GM21360 (cell line): ENCODE measurements at regions not wholly inside any gene's neighbourhood (a gene's known extent, or its start where the extent isn't known, plus 50 kb on each side); places are given as distances from the start of the nearest gene placed in this dataset.

ENCODE experiments used
- ATAC-seq: cut with Tn5 transposase; IDR thresholded peaks from one replicate; pipeline ENCODE4 v1.9.1; 2021; ENCODE audit warnings: mild to moderate bottlenecking, moderate library complexity; ENCODE audit not compliant: unreplicated experiment

DNA sequence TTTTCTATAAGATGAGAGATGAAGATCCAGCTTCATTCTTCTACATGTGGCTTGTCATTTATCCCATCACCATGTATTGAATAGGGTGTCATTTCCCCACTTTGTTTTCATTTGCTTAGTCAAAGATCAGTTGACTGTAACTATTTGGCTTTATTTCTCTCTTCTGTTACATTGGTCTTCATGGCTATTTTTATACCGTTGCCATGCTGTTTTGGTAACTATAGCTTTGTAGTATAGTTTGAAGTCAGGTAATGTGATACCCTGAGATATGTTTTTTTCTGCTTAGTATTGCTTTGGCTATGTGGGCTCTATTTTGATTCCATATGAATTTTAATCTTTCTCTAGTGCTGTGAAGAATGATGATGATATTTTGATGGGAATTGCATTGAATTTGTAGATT lies 514.3 kb downstream of the GBA3 start:
- ATAC-seq = no peak

DNA sequence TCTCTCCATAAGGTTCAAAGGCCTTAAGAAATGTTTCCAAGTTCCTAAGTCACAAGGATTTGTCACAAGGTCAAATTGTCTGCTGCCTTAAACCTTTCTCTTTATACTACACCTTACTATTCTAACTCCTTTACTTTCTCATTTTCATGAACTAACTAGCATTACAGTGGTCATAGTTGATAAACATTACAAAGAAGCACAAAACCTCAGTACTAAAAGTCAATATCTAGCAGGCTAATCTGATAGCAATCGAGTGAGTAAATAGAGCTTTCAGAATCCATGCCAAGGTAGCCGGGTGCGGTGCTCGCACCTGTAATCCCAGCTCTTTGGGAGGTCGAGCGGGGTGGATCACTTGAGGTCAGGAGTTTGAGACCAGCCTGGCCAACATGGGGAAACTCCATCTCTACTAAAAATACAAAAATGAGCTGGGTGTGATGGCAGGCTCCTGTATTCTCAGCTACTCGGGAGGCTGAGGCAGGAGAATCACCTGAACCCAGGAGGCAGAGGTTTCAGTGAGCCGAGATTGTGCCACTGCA lies 510.0 kb downstream of the GBA3 start:
- no peak for ATAC-seq

- no peak for ATAC-seq
These were observed 502.0 kb downstream of the GBA3 start for GRCh38 chr4:23194751-23195150.

DNA sequence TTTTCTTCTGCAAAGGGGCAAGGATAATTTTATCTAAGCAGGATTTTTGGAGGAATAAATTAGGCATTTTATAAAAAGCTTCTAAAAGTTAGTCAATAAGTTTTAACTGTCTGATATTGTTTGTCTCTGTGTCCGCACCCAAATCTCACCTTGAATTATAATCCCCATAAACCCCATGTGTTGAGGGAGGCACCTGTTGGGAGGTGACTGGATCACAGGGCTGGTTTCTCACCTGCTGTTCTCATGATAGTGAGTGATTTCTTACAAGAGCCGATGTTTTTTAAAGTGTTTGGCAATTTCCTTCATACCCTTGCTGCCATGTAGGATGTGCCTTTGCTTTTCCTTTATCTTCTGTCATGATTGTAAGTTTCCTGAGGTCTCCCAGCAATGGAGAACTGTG lies 481.4 kb downstream of the GBA3 start:
- ATAC-seq = no peak

DNA sequence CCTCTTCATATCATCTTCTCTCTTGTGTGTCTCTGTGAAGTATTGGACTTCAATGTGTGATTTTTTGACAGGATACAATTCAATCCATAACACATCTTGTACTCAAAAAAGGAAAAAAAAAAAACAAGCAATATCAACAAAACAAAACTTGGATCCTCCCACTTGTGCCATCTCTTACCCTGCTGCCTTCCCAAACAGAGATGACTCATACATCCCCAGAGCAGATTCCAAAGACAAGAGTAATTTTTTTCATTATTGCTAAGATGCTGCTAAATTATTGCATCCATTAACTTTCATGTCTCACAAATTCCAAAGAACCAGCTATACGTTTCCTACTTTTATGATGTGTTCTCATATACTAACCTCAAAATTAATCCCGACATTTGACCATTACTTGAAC lies 479.2 kb downstream of the GBA3 start:
- no peak for ATAC-seq

DNA sequence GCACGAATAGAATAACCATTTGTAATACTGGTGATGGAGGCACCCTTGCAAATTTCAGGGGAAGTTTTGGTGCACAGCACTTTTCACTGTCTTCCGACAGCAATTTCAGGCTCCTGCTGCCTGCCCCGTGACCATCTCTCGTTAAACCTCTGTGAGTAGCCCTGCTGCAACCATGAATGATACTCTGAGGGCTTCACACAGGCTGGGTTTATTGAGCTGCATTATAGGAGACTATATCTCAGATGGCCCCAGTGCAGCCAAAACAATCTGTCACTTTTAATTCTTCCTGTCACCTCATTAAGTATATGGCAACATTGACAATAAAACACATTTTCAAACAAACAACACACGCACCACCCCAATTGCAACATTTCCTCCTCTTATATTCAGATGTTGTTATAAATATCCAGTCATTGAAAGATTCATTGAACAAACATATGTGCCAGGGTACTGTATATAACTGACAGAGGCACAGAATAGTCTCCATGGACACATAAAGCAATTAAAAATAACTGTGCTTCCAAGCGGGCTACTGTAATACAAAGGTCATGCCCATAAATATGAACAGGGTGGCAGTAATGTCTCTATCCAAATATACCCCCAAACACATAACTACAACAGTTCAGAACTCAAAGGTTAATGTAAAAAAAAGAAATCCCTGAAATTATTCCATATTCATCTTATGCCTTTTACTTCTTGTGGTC lies 477.0 kb downstream of the GBA3 start:
- ATAC-seq = no peak

- ATAC-seq = no peak
These were observed 474.2 kb downstream of the GBA3 start for GRCh38 chr4:23166919-23167318.

DNA sequence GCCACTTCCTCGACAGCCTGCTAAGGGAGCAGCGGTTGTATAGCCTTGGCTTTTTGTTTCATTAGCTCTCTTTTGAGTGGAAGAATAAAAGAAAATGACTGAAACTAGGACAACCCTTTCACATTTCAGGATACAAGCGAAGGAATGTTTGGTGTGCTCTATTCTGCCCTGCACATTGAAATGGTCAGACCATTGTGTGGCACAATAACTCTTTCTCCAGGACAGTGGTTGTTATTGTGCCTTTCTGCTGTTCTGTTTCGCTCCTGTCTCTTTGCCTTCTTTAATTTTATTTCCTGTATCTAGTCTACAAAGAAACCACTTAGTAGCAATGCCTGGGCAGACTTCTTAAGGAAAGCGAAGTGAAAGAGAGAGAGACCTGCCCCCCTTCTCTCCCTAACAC lies 473.7 kb downstream of the GBA3 start:
- no peak for ATAC-seq

DNA sequence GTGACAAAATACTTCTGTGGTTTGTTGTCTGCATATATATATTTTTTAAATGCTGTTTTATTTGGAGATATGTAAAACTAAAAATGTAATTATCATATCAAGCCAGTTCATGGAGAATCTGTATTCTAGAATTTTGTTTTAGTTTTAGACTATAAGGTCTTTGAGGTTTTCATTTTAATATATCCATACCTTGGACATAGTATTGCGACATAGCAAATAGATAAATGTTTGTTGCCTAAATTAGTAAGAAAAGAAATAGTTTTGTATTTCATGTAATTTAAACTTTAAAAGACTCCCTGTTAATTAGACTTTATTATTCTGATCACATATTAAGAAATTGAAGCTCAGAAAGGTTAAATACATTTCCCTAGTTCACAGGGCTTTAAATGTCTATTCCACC lies 472.9 kb downstream of the GBA3 start:
- ATAC-seq = no peak

DNA sequence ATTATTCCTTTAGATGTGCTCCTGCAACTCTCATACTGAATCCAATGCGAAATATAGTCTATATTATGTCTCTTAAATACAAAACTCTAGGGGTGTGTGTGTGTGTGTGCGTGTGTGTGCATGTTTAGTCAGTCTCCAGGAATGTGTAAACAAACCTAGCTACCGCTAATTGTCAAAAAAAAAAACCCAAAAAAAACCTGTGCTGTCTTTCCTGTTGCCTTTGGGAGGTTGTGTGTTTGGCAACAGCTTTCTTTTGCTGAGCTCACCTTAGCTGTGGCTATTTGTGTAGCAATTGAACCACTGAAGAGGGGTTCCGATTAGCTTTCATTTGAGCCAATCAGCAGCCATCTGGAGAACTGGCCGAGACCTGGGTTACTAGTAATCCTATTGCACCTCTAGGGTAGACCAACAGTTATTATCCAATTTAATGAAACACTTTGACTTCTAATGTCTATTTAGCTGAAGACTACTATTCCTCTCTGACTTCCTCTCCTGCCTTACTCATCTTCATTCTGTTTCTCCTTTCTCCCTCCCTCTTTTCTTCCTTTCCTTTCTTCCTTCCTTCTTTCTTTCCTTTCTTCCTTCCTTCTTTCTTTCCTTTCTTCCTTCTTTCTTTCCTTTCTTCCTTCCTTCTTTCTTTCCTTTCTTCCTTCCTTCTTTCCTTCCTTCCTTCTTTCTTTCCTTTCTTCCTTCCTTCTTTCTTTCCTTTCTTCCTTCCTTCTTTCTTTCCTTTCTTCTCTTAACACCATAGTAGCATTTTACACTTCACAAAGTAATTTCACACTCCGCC lies 471.1 kb downstream of the GBA3 start:
- ATAC-seq = no peak

DNA sequence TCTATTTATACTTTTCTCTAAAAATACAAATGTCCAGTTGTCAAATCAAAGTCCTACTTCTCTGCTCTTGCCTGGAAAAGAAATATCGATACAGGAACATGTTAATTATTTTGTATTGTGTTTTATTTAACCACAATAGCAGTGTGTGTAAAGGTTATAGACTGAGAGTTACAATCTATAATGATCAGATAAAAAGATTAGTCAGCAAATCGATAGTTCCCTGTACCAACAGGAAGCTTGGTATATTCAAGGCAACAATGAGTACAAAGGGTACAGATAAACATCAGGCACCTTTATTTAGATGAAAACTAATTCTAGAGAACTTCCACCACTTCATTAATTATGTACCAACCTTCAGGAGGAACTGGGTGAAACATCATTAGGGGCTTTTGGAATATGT lies 469.5 kb downstream of the GBA3 start:
- ATAC-seq = no peak

- ATAC-seq = no peak
These were observed 469.1 kb downstream of the GBA3 start for GRCh38 chr4:23161787-23162186.

DNA sequence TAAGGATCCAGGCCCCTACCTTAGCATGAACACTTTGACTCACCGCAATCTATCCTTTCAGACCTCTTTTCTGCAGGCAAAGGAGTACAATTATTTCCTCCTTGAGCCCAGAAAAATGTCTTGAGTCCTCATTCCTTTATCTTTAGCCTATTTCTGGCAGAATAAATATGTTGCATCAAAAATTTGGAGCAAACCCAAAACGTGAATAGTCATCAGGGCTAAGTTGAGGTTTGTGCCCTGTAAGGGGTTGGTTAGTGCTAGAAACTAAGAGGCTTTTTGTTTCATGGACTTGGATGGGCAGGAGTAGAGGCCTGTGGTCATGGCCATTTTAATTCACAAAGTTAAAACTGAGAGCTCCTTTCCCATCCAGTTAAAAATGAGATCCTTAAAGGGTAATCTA lies 460.3 kb downstream of the GBA3 start:
- ATAC-seq = no peak

- ATAC-seq = no peak
These were observed 457.1 kb downstream of the GBA3 start for GRCh38 chr4:23149815-23150214.

DNA sequence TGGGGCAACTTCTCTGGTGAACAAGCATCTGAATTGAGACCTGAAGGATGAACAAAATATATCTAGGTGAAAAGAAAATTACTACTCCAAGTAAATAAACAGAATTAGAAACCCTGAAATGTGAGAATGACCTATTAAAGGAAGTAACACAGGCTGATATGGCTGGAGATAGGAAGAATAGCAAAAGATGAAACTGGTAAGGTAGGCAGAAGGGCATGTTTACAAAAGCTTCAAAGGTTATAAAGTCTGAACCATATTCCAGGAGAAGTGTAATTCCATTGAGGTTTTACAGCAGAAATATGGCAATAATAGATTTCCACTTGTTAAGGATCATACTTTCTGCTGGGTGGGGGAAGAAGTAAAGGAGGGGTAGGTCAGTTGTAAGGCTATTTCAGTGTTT lies 452.0 kb downstream of the GBA3 start:
- no peak for ATAC-seq

DNA sequence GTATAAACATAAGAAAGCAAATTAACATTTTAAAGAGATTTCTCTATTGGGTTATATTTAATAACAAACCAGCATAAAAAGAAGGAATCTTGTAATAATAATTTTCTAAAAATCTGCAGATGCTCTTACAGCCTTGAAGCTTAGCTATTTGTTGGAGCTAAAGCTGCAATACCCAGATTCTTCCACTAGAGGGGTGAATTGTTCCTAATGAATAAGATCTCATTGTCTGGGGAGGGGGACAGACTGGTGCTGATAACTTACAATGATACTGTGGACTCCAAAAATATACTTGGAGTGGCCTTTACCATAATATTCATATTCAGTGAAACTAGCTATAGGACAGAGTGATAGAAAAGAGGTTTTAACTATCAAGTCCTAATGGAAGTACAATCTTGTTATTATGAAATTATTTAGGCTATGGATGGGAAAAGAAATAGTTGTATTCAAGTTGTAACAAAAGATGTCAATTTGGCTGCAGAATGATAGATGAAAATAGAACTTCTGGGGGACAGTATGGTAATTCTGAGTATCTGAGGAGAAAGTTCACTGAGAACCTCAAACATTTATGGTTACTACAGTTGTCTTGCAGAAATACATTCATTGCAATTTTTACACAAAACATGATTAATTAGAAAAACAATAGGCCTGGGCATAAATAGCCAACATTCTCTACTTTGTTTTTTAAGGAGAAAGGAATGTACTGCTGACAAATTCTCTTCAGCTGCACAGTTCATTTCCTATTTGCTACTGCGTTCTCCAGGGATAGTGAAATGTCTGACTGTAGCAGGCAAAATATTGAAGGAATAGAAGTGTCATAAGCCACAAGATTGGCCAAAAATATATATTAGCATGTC lies 443.3 kb downstream of the GBA3 start:
- no peak for ATAC-seq

DNA sequence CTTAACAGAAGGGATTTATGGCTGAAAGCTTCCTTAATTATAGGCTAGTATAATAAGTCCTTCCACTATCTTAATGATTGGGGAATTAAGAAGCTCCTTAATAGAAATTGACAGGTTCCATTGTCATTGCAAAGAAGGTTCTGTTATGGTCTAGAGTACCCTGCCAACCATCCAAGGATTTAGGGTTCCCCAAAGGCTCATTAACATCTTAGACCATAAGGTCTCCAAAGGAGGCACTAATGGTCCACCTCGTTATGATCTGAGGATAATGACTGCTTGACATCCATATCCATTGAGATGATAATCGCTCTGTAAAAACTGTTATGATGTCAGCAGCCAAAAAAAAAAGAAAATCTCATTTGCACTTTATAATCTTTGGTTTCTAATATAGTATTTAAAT lies 441.6 kb downstream of the GBA3 start:
- ATAC-seq = no peak

GRCh38 chr4:23130845-23131244 lies 438.1 kb downstream of the GBA3 start:
- ATAC-seq = no peak

- ATAC-seq = no peak
These were observed 432.4 kb downstream of the GBA3 start for GRCh38 chr4:23125118-23125517.

GRCh38 chr4:23122666-23123400 lies 430.1 kb downstream of the GBA3 start:
- ATAC-seq = no peak

- no peak for ATAC-seq
These were observed 427.6 kb downstream of the GBA3 start for GRCh38 chr4:23120374-23120773.
